NCI-H82 treated with DMSO at 0.1 percent for 48 hours (cell line): ENCODE measurements at regions not wholly inside any gene's neighbourhood (a gene's known extent, or its start where the extent isn't known, plus 50 kb on each side); places are given as distances from the start of the nearest gene placed in this dataset.
A peak's percentile ranks its signal among the peaks of the same experiment; 100 is the strongest.

Experiments used
- DNase-seq: peaks from one replicate; lab custom pipeline; 2025; ENCODE audit not compliant: unreplicated experiment; lab: John Stamatoyannopoulos, UW

DNA sequence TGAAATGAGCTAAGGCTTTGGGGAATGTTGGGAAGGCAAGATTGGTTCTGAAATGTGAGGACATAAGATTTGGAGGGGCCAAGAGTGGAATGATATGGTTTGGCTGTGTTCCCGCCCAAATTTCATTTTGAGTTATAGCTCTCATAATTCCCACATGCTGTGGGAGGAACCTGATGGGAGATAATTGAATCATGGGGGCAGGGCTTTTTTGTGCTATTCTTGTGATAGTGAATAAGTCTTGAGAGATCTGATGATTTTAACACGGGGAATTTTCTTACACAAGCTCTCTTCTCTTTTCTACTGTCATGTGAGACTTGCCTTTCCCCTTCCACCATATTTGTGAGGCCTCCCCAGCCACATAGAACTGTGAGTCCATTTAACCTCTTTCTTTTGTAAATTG, 157.6 kb upstream of the C1QTNF7 start:
- DNase-seq = no peak

GRCh38 chr4:15286041-15286440, 141.8 kb upstream of the C1QTNF7 start:
- no peak for DNase-seq

DNA sequence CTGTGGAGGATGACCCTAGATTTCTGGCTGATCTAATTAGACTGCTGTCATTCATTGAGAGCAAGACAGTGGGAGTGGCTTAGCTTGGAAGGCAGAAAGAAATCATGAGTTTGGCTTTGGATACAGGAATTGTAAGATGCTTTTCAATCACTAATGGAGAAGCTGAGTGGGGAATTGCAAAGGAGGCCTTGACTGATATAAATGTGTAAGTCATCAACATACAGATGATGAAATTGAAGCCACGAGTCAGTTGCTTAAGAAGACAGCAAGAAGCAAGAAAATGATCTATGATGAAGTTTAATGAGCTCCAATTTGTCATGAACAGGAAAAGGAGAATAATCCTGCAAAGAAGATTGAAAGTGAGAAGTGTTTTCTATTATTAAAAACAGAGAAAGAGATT, 136.7 kb upstream of the C1QTNF7 start:
- no peak for DNase-seq

- DNase-seq = no peak
Observed at GRCh38 chr4:15293711-15294110, 134.1 kb upstream of the C1QTNF7 start.

DNA sequence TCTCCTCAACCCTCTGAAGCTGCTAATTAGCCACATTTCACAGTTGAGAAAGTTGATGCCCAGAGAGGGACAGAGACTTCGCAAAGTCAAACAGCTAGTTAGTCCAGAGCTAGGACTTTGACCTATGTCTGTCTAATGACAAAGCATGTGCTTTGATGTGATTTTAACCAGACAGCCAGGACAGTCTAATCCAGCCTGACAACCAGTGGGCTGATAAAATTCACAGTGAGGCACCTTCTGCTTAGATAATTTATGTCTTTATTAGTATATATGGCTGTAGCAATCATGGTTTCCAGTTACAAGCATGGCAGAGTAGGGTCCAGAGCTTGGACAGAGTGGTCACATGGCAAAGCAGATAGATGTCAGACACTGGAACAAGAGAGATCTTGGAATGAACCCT, 133.6 kb upstream of the C1QTNF7 start:
- no peak for DNase-seq

- peak; percentile 81 for DNase-seq
Observed at GRCh38 chr4:15294832-15295231, 133.0 kb upstream of the C1QTNF7 start.

DNA sequence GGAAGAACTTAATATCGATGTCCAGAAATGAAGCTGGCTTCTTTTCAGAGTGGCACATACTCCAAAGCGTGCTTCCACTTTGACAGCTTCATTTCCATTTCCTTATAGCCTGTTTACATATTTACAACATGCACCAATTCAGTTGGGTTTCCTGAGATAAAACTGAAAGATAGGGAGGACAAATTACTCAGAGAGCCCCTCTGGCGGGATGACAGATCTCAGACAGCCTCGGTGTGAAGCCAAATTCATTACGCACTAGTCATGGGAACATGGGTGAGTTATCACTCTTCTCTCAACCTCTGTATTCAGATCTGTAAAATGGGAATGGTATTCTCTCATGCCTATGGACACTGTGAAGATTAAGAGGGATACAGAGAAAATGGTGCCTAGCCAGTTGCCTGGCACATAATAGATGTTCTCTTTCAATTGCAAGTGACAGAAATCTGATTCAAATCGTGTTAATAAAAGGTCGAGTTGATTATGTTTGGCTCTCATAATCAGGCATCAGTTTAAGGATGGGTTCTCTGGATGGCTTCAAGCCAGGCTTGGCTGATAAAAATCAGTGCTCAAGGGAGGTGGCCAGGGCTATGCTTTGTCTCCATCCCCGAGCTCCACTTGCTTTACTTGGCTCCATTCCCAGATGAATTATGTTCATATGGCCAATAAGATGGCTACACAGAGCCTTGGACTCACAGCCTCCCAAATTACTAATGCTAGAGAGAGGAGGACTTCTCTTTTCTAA, 132.2 kb upstream of the C1QTNF7 start:
- DNase-seq = no peak

GRCh38 chr4:15297344-15297743, 130.5 kb upstream of the C1QTNF7 start:
- DNase-seq = no peak

- DNase-seq = no peak
Observed at GRCh38 chr4:15299627-15300026, 128.2 kb upstream of the C1QTNF7 start.

DNA sequence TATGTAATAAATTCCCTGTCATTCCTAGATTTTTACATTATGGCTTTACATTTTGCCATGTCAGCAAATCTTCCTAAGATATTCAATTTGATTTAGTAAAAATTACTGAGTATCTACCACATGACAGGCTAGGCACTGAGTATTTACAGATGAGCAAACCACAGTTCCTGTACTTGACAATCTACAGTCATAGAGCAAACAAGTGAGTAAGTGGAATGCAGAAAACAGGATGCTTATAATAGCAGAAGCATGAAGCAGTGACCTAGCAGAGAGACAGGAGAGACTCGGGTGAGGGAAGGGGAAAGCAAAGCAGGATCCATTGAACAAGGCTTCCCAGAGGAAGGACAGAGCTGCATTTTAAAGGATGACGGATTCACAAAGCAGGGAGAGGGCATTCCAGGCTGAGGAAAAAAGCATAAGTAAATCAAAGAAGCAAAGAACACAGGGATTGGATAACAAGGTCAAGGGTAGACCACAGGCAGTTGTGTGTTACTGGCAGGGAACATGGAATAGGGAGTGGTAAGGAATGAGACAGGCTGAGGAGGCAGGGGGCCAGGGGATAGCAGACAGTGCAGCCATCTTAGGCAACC, 124.7 kb upstream of the C1QTNF7 start:
- DNase-seq = no peak

DNA sequence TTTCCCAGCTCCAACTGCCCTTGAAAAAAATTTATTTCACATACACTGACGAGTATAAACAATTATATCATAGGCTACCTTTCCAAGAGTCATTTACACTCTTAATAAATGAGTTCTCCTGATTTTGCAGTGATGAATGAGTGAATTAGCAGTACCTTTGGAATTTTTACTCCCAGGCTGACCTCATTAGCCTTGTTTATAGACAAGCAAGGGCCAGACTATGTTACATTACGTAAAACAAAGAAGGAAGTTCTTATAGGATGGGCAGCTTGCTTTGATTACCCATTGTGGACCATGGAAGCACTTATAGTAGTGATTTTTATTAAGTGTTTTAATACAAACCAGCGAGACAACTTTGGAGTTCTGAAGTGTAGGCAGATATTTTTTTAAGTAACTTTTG, 112.9 kb upstream of the C1QTNF7 start:
- DNase-seq = no peak

DNA sequence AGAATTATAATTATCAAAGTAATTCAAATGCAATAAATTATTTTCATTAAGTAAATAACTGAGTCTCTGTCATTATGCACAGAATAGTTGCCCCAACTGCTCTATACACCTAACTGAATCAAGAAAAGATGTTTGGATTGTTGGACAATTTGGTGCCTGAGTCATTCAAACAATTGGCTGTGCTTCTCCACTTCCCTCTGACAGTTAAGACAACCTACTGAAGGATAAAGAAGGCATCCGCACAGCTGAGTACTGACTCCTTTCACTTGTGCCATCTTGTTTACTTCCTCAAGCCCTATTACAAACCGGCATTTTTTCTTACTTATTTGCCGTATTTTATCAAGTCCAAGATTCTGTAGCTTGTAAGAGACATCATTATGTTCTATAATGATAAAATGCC, 110.6 kb upstream of the C1QTNF7 start:
- DNase-seq = no peak

DNA sequence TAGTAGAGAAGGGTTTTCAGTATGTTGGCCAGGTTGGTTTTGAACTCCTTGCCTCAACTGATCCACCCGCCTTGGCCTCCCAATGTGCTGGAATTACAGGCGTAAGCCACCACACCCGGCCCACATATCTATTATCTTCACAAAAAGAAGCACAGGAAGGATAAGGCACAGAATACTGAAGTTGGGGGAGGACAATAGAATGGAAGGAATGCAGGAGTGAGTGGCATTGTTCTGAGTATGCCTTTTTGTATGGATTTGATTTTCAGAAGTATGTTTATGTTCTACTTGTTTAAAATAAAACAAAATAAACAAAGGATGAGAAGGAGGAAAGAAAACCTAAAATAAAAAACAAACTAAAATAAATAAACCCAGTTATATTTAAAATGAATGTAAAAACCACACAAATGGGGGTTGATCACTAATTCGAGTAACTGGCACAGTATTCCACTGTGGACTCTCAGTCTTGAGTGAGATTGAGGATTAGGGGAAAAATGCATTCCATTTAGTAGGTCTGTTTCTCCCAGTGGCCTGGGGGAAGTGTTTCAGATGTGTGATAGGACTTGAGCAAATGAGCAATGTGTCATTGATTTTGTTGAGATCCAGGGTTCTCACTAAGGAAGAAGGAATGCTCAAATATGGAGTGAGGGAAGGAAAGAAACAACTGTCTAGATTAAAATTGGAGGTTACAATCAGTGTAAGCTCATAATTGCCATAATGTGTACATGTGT, 109.0 kb upstream of the C1QTNF7 start:
- DNase-seq = no peak

GRCh38 chr4:15320121-15320678, 107.6 kb upstream of the C1QTNF7 start:
- no peak for DNase-seq

DNA sequence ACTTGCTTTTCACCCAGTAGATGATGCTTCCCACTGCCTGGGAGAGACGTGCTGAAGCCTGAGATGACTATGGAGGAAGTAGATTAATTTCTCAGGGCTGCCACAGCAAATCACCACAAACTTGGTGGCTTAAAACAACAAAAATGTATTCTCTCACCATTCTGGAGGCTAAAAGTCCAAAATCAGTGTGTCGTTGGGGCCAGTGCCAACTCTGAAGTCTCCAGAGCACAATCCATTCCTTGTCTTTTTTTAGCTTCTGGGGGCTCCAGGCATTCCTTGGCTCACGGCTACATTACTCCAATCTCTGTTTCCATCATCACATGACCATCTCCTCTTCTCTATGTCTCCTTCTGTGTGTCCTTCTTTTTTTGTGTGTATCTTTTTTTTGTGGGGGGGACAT, 105.8 kb upstream of the C1QTNF7 start:
- no peak for DNase-seq

- no peak for DNase-seq
Observed at GRCh38 chr4:15325987-15326386, 101.8 kb upstream of the C1QTNF7 start.

DNA sequence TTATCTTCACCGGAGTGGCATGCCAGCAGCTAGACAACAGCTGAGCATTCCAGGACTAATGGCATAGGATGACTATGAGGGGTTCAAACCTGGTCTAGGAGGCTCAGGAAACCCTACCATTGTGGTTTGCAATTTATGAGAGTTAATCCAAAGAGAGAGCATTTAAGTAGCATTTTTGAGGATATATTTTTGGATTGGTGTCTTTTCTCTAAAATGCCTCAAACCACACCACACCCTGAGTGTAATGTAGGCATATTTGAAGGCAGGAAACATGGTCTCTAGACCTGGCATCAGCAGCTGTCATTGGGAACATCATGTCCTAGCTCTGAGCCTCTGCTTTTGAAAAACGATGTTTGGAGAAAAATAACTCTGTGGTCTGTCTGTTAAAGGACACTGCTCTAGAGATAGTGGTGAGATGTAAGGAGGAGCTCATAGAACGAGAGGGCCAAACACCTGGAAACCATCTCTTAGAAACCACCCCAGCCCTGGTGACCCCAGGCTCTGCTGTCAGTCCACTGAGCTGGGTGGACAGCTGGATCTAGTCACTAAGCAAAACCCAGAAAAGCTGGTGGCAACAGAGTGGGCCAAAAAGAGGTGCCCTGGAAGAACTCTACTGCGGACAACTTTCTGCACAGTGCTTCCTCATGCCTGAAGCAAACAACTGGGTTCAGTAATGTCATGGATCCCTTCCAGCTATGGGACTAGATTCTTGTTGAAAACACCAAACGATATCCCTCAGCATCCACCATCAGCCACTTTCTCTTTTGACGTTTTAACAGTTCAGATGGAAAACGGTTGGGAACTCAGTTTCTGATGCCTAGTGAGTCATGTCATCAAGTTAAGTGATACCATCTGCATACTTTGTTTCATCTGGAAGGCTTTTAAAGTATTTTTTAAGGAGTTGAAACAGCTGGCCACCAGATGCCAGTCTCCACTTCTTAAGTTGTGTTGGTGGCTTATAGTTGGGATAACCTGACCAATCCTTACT, 100.2 kb upstream of the C1QTNF7 start:
- no peak for DNase-seq

- no peak for DNase-seq
Observed at GRCh38 chr4:15331930-15332329, 95.9 kb upstream of the C1QTNF7 start.

GRCh38 chr4:15332377-15332776, 95.5 kb upstream of the C1QTNF7 start:
- DNase-seq = no peak

- no peak for DNase-seq
Observed at GRCh38 chr4:15333692-15334633, 93.9 kb upstream of the C1QTNF7 start.
